Ovary (tissue), 7 donors: ENCODE measurements at regions not wholly inside any gene's neighbourhood (a gene's known extent, or its start where the extent isn't known, plus 50 kb on each side); places are given as distances from the start of the nearest gene placed in this dataset.

Source experiments
- DNase-seq, 5 donors: peaks; one replicate each; pipeline ENCODE4 v3.0.0-alpha.2; 2019 to 2020
- H3K27ac ChIP-seq, 2 donors: fragments of 200-600 bp; one replicate each; pipeline versions ENCODE4 v1.5.1 to v1.8.0; 2019 to 2022
- H3K27me3 ChIP-seq: fragments of 200-600 bp; one replicate; pipeline ENCODE4 v1.8.0; 2022
- H3K36me3 ChIP-seq: fragments of 200-600 bp; sonication (generic); one replicate; pipeline ENCODE4 v1.5.1; 2019
- H3K4me1 ChIP-seq: one replicate; pipeline ENCODE4 v1.8.1; 2013; ENCODE audit warnings: mild to moderate bottlenecking, moderate library complexity; ENCODE audit not compliant: insufficient read depth
- H3K4me3 ChIP-seq: fragments of 200-600 bp; sonication (generic); one replicate; pipeline ENCODE4 v1.5.1; 2017
- H3K9me3 ChIP-seq, 2 donors: fragments of 200-600 bp in 1 of 2; sonication (generic) in 1 of 2; one replicate each; pipeline versions ENCODE4 v1.5.1 to v1.8.1; 2013 to 2019; ENCODE audit warnings: mild to moderate bottlenecking in 1 of 2, moderate library complexity in 1 of 2
- CTCF ChIP-seq, 3 donors: fragments of 450-650 bp in 2 of 3; fragments of 200-600 bp in 1 of 3; IDR thresholded peaks; one replicate each; pipeline versions ENCODE4 v1.5.1 to v1.8.0; 2016 to 2022; ENCODE audit warnings: antibody characterized with exemption in 3 of 3, mild to moderate bottlenecking in 1 of 3
- EP300 ChIP-seq: sonication (generic); formaldehyde crosslinking; IDR thresholded peaks from one replicate; pipeline ENCODE4 v1.6.1; 2017; ENCODE audit warnings: antibody characterized with exemption
- POLR2A ChIP-seq: fragments of 450-650 bp; IDR thresholded peaks from one replicate; pipeline ENCODE4 v1.6.1; 2017; ENCODE audit warnings: antibody characterized with exemption, mild to moderate bottlenecking, moderate library complexity
- WGBS, 3 donors: extraction: QIAGEN DNeasy Blood & Tissue Kit in 1 of 3; methylation state at CpG; one replicate each; pipeline versions ENCODE4 v1.1.5 to v1.1.7; 2013 to 2017; 5-methylcytosine and 5-hydroxymethylcytosine counted together
- intact Hi-C, 4 donors: fragments of 100-400 bp; cut with DNase I; formaldehyde crosslinking; loops; one replicate each; pipeline versions ENCODE4 v1.11.0 to v1.15.1; 2022 to 2023
- donor health status: DM: no; HTN: no; CAD: no; lungs with moderate emphysema.
- donor health status: DM: no; HTN: no; CAD: no.
- donor health status: Bipolar disorder and iron deficiency.
- donor health status: DM: no; HTN: no; CAD: no.
- donor health status: DM: yes; HTN: yes; CAD: no.

DNA sequence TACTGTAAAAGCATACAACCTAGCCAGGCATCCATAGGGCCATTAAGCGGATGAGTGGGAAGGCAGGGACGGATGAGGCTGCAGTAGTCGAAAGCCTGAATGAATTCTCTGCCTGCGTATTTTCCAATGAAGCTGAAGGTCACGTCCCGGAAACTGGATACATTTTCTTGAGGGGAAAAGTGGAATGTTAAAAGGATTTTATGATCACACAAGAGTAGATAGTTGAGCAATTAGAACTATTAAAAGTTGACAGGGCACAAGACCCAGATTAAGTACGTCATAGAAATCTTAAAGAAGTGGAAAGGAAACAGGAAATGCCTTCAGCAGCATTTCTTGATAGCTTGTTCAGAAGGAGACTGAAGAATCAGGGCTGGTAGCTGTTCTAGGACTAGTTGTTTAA lies 98.3 kb upstream of the CXXC4 start:
- TF ChIP-seq POLR2A, result no peak
- no peak for TF ChIP-seq EP300
- no peak for TF ChIP-seq CTCF (IDR thresholded peaks at IDR 0.05)
- Histone ChIP-seq H3K9me3 (no peaks in the 10 kb centered on the region), H3K4me3 (peak overlapping the region; percentile 11), H3K36me3 (no peaks in the 10 kb centered on the region), H3K27ac (no peak overlapping the region), H3K4me1 (peaks cover 2% of the 10 kb centered on the region), H3K27me3 (no peaks in the 10 kb centered on the region)
- no peak for DNase-seq
- WGBS, 3 donors, result 7 to 20% (median 12%) methylated on average over 7 of the region's 7 CpGs
- intact Hi-C loops, result no loop called here

GRCh38 chr4:104596189-104596588 lies 101.5 kb upstream of the CXXC4 start:
- no peaks in the 10 kb centered on the region for H3K9me3 ChIP-seq
- intact Hi-C loops, result no loop called here
- TF ChIP-seq CTCF (IDR thresholded peaks at IDR 0.05), result no peak
- no peak for TF ChIP-seq POLR2A
- no peak for TF ChIP-seq EP300
- H3K27me3 ChIP-seq, result no peaks in the 10 kb centered on the region
- DNase-seq, result no peak
- no peaks in the 10 kb centered on the region for H3K36me3 ChIP-seq
- 55 to 72% (median 66%) methylated on average over 5 of the region's 5 CpGs for WGBS, 3 donors
- H3K4me1 ChIP-seq, result peaks cover 2% of the 10 kb centered on the region
- H3K4me3 ChIP-seq, result no peak overlapping the region
- no peak overlapping the region for H3K27ac ChIP-seq

- DNase-seq, result no peak
- H3K36me3 ChIP-seq, result no peaks in the 10 kb centered on the region
- TF ChIP-seq POLR2A (no peak), EP300 (no peak), CTCF (IDR thresholded peaks at IDR 0.05) (no peak)
- intact Hi-C loops, result no loop called here
- H3K4me3 ChIP-seq, result no peak overlapping the region
- no peaks in the 10 kb centered on the region for H3K4me1 ChIP-seq
- 93 to 100% (median 95%) methylated on average over 1 of the region's 1 CpG for WGBS, 3 donors
- no peaks in the 10 kb centered on the region for H3K27me3 ChIP-seq
- H3K27ac ChIP-seq, result no peak overlapping the region
- H3K9me3 ChIP-seq, result no peaks in the 10 kb centered on the region
Measured at GRCh38 chr4:104615496-104615895, 120.8 kb upstream of the CXXC4 start.

DNA sequence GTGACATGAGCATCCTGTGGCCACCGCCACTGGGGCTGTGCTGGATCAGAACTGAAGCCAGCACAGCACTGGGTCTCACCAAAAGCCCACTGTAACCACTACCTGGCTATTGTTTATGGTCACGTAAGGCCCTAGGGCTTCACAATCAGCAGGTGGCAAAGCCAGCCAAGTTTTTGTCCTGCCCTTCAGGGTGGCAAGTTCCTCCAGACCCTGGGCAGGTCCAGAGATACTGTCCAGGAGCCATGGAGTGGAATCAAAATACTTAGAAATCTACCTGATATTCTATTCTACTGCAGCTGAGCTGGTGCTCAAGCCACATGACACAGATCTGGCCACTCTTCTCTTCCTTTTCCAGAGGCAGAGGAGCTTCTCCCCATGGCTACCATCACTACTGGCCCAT lies 121.2 kb upstream of the CXXC4 start:
- H3K4me3 ChIP-seq, result no peak overlapping the region
- H3K36me3 ChIP-seq, result no peaks in the 10 kb centered on the region
- no peaks in the 10 kb centered on the region for H3K27me3 ChIP-seq
- no peak for DNase-seq
- no peak overlapping the region for H3K27ac ChIP-seq
- 85 to 100% (median 96%) methylated on average over 2 of the region's 2 CpGs for WGBS, 3 donors
- H3K9me3 ChIP-seq, result no peaks in the 10 kb centered on the region
- intact Hi-C loops, result no loop called here
- no peak for TF ChIP-seq EP300
- no peak for TF ChIP-seq CTCF (IDR thresholded peaks at IDR 0.05)
- H3K4me1 ChIP-seq, result no peaks in the 10 kb centered on the region

GRCh38 chr4:104616401-104616820 lies 121.7 kb upstream of the CXXC4 start:
- Histone ChIP-seq H3K36me3 (no peaks in the 10 kb centered on the region), H3K4me3 (no peak overlapping the region), H3K27ac (no peak overlapping the region), H3K4me1 (no peaks in the 10 kb centered on the region), H3K9me3 (no peaks in the 10 kb centered on the region), H3K27me3 (no peaks in the 10 kb centered on the region)
- TF ChIP-seq CTCF (IDR thresholded peaks at IDR 0.05) (no peak), POLR2A (no peak), EP300 (no peak)
- intact Hi-C loops, result no loop called here
- WGBS, 3 donors, result 59 to 73% (median 65%) methylated on average over 6 of the region's 6 CpGs
- no peak for DNase-seq
